HuH-7.5 (cell line): ENCODE measurements at regions not wholly inside any gene's neighbourhood (a gene's known extent, or its start where the extent isn't known, plus 50 kb on each side); places are given as distances from the start of the nearest gene placed in this dataset.

Source experiments
- DNase-seq: peaks from one replicate; pipeline ENCODE4 v3.0.0; 2011; ENCODE audit warnings: low spot score

DNA sequence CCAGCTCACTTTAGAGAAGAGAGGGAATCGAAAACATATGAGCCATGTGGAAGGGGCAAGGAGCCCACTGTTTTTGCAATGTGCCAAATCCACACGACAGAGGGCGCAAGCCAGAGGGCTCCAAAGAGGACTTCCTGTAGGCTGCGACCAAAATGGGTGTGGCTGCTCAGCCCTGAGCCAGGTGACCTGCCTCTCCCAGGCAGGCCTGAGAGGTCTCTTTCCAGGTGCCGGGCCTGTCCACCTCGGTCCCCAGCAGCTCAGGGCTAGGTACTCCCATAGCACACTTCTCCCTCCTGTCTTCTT, 153.8 kb downstream of the TTC32 start:
- no peak for DNase-seq

DNA sequence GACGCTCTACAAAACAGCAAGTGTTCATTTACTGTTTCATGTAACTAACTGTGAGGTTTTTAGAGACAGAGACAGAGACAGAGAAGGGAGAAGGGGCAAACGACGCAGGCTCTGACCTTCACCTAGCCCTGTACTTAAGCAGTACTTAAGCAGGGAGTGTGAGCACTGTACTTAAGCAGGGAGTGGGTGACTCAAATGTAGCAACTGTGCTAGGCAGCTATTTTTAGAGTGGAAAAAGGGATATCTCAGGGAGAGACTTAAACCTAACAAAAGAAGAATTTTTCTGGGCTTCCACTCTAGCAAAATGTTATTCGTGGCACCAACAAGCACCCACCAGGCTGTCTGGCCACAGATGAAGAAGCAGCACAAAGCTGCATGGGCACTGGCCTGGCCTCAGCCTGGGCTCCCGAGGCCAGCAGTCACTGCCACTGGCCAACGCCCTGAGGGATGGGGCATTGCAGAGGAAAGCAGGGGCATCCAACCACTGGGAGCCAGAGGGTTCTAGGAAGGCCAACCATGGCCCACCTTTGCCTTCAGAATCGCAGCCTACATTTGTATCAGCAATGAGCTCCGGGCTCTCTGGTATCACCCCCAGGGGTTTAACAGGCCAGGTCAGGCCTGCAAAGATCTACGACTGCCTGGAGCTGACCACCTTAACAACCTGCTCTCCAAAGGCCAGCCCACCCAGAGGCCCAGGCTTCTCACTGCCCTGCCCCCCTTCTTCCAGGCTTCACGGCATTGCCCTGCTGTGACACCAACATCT, 154.3 kb downstream of the TTC32 start:
- DNase-seq: no peak

DNA sequence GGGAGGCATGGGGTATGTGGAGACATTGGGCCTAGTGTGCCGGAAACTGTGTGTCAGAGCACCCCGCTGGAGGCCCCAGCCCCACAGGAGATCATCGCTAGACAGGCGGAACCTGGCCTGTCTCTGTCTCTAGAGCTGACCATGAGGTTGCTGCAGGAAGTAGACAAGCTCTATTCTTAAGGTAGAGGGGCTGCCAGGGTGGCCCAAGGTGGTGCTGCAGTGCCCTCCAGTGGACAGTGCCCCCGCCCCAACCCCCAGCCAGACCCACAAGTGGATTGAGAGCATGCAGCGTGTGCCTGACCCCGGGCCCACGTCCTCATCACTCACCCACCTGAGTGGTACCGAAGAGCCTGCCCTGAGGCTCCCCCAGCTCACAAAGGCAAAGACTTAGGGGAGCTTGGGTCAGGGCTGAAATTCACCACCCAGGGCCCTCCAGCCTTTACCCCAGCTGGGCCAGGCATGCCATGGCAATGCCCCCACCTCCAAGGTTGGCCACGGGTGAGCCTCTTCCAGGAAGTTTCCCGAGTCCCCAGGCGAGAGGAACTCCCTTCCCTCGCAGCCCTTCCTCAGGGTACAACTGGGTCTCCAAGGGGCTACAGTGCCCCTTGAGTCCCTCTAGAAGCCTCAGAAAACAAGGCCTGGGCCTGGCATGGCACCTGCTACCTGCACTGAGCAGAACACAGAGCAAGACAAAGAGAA, 155.0 kb downstream of the TTC32 start:
- DNase-seq: peak; percentile 36

DNA sequence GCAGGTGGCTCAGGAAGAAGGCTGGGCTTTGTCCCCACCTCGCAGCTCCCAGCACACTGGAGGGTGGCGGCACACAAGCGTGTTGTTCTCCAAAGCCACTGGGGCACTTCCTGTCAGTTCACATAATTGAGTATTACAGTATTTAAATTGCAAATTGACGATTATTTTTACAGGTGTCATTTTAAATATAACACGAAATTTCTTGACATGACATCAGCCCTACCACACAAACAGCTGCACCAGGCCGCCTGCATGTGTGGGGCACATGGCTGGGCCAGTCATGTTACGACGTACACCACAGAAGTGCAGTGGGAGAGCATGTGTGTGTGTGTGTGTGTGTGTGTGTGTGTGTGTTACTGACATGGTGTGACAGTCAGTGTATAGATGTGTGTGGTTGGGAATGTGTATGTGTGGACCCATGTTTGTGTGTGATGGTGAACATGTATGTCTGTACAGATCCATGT, 155.6 kb downstream of the TTC32 start:
- no peak for DNase-seq

DNA sequence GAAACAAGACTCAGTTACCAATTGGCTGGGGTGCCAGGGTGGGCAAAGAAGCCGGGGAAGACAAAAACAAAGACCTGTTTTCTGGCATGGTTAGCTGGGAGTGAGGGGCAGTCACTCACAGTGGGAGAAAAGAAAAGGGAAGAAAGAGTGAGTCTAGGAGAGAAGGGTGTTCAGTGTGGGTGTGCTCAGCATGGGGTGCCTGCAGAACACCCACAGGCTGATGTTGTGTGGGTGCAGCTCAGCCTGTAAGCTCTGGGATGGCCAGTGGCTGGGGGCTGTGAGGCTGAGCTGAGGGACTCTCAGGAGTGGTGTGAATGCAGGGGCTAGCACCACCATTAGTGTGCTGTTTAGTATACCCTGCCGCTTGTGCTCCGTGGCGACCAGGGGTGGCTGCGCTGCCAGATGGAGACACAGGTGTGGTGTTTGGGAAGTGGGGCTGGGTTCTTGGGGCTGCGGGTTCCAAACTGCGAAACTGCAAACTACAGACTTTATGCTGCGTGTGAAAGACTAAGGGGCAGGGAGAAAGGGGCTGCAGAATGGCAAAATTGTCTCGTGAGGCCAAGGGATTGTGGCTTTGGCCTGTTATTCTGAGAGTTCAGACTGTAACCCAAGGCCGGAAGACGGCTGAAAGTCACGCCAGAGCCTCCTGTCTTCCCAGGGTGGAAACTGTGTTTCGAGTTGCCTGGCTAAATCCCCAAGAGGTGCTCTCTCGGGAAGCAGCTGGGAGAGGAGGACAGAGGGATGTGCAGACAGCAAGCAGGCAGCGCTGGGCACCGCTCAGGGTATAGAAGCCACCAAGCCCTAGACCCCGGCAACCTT, 156.3 kb downstream of the TTC32 start:
- DNase-seq: no peak

DNA sequence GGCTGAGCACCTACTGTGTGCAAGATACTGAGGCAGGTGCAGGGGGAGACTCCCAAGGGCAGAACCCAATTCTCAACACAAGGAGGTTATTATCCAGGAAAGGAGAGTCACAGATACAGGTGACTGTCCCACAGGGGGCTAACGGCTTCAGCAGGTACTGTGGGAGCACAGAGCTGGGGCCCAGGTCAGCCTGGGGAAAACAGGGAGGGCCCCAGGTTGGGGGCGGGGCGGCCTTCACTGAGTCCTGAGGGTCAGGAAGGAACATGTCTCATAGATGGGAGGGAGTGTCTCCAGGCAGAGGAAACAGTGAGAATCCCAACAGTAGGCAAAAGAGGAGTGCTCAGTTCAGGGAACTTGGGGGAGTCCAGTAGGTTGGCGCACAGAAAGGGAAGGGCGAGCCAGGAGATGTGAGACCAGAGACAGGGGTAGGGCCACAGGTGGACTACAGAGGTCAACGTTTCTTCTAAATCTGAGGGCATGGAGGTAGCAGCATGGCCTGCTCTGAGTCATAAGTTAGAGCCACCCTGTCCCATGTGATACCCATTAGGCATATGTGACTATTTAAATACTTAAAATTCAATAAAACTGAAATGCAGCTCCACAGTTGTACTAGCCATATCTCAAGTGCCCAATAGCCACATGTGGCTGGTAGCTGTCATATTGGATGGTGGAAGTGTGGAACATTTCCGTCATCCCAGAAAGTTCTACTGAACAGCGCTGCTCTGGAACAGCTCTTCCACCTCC, 157.2 kb downstream of the TTC32 start:
- no peak for DNase-seq

DNA sequence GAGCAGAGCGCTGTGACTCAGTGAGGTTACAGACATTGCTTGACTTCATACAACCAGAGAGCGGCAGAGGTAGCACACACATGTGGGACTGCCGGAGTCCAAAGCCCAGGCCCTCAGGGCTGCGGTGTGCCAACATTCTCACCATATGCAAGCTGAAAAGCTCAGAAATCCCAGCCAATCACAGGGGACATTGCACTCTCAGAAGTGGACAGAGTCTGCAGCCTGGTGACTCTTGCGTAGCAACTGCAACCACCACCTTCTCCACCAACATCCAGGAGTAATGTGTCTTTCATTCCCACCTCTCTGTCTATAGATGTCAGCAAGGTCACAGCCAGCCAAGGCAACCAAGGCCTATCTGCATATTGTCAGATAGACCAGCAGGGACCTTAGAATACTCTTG, 158.1 kb downstream of the TTC32 start:
- DNase-seq: no peak

DNA sequence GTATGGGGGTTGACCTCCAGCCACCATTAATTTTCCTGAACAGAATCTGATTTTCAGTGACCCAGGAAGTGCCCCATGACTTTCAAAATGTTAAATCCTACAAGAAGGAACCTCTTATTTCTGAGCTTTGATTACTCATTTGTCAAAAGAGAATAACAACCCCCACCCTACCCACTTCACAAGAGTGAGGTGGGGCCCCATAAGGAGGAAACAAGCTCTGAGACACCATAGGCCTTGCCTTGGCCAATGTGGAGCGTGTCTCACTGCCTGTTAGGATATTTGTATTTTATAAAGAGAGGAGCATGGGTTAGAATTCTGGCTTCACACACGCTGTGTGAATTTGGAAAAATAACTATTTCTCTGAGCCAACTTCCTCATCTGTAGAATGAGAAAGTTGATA, 158.9 kb downstream of the TTC32 start:
- no peak for DNase-seq

DNA sequence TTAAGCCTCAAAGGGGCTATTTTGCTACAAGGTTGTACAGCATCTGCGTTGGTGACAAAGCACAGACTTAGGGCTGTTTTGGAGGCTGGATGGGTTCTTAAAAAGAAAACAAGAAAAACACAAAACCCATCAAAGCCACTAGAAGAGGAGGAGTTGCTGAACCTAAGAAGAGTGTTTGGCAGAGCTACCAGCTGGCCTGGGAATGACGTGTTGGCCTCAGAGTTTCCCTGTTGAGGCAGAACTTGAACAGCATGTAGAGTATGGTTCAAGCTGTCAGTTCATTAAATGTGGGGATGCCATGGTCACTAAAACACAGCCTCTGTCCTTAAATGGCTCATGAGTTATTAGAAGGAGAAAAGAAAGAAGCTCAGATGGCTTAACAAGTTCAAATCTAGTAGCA, 162.5 kb downstream of the TTC32 start:
- no peak for DNase-seq

DNA sequence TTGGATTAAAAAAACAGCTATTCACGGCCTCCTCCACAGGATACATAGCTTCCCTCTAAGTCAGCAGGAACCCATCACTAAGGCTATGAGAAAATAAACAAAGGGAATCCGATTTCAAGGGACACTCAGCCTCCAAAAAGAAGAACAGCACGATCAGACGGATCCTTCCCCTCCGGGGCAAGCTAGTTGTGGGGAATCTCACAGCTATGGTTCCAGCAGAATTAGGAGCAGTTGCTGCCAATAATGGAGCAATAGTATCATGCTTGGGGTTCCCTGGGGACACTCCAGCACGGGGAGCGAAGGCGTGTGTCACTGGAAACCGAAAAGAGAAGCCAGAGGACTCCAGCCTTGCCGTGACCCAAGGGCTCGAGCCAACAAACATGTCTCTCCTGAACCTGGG, 163.1 kb downstream of the TTC32 start:
- DNase-seq: no peak

DNA sequence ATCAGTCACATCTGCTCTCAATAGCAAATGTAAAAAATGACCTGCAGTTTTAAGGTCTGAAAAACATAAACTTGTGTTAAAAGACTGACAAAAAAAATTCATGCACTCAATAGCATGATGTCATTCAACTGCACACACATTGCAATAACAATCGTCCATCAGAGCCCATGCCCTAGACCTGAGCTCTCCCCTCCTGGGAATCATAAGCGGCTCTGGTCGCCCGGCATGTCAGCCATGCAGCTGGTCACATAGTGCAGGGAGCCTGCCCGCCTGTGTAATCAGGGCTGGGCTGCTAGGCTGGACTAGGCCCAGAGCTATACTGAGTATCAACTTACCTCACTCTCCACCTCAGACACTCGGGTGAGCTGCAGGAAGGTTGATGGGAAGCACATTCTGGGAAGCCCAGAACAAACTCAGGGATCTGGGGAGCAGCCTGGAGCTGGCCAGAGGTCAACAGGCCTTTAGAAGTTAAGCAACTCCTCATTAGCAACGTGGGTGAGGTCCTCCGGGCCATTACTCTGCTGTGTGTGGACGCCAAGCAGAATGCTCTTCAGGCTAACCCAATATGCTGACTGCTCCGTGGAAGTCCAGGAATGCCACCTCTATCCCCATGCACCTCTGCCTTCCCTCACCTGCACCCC, 165.5 kb downstream of the TTC32 start:
- no peak for DNase-seq

DNA sequence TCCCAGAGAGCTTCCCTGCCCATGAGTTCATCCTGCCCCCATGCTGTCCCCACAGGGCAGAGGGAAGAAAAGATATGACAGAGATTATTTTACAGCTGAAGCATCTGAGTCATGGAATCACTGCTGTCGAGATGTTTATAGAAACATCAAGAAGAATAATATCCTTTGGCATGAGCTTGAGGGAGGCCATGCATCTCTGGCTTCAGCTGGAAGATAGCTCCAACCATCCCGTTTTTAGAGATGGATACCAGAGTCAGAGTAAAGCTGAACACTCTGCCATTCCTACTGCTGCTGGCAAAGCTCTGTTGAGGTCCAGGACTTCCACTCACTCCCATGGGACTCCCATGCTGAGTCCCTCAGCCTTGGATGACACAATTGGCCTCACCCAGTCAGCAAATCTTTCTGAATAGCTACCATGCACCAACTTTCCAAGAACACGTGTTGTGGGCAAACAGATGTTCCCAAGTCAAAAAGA, 167.8 kb downstream of the TTC32 start:
- DNase-seq: no peak

DNA sequence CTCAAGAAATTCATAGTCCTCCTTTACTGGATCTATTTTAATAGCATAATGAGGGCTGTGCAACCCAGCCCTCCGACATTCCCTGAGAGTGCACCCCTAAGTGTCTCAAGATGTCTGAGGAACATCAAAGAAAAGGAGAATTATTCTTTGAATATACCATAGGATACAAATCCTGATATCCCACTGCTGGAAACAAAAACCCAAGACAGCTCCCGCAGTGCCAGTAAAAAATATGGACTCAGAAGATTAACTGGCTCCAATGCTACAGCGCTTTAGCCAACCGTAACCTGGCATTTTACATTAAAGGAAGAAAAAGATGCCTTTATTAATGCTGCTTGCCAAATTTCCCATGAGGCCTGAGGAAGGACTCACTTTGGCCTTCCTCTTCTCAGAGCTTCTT, 168.4 kb downstream of the TTC32 start:
- DNase-seq: no peak

DNA sequence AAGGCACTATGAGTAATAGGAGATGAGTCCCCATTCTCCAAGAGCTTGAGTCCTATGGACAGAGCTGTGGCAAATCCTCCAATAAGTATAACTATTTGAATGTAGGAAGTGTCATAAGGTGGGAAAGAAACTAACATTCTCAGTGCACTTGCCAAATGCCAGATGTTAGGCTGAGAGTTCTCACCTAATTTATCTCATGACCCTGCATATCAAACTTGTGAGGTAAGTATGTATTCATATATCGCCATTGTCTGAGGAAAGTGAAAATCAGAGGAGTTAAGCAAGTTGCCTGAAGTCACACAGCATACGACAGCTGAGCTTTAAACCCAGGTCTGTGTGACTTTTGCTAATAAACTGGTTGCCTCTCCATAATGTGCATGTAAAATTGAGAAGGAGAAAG, 169.5 kb downstream of the TTC32 start:
- no peak for DNase-seq

DNA sequence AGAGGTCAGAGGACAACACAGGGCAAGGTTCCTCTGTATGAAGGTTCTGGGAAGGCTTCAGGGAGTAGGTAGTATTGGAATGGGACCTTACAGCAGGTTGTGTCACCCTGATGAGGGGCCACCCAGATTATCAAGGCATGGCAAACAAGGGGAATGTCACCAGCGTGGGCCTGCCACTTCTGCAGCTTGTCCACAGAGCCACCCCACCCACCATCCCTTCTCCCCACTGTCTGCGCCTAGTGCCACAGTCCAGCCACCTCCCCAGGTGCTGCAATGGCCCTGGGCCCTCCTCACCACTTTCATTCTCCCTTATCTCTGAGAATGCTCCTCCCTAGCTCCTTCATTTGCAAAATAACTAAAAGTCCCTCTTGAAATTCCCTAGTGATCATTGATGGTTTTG, 170.3 kb downstream of the TTC32 start:
- no peak for DNase-seq

DNA sequence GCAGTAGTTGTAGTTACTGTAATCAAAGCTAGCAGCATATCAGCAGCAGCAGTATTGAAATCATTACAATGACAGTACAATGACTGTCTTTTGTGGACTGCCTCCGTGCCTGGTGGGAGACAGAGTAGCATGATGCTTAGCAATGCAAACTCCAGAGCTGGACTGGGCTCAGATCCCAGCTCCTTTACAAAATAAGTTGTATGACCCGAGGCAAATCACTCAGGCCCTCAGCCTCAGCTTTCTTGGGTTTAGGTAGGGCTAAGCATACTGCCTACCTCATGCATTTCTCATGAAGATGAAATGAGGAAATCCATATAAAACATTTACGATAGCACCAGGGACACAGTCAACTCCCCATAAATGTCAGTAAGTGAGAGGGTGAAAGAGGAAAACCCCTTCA, 170.7 kb downstream of the TTC32 start:
- DNase-seq: no peak

DNA sequence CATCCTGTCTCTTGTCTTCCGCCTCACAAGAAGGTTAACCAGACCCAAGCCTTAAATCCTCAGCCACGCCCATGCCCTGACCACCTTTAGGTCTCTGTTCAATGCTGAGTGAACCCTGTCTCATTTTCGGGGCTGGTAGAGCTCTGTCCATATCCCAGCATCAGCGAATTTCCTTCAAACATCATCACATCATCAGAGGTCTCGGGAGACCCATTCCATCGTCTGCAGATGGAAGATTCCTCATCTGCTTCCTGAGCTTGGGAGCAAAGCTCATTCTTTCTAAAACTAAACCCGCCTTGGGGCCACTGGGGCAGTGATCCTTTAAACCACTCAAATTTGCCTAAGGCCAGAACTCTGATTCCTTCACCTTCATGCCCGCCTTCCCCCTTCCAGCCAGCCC, 173.7 kb downstream of the TTC32 start:
- DNase-seq: no peak

DNA sequence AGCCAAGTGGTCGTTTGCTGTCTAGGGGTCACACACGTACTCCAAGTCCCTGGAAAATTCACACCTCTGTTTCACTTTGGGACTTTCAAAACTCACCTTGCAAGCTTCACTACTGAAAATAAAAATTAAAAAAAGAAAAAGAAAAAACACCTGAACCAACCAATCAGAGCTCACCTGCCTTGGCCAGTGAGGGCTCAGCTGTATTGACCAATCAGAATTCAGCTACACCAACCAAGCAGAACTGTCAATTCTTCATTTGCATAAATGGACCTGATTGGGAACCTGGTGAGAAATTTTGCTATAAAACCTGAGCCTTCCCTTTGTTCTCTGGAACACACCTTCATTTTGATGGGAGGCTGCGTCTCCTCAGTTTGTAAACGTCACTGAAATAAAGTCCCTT, 176.4 kb downstream of the TTC32 start:
- DNase-seq: no peak

DNA sequence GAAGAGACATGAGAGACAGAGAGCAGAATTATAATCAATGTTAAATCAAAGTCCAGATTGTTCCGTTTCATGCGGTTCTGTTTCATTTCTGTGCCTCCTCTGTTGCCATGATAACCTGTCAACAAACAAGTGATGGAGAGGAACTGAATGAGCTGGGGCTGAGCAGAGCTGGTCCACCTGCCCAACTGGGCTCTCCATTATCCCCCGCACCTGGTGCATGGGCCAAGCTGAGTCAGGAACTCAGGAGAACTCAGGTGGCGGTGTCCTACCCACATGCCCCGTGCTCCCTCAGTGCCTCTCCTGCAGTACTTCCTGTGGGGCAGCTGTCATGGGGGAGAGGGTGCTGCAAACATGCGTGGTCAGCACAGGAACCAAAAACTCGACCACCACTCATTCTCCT, 178.8 kb downstream of the TTC32 start:
- no peak for DNase-seq

DNA sequence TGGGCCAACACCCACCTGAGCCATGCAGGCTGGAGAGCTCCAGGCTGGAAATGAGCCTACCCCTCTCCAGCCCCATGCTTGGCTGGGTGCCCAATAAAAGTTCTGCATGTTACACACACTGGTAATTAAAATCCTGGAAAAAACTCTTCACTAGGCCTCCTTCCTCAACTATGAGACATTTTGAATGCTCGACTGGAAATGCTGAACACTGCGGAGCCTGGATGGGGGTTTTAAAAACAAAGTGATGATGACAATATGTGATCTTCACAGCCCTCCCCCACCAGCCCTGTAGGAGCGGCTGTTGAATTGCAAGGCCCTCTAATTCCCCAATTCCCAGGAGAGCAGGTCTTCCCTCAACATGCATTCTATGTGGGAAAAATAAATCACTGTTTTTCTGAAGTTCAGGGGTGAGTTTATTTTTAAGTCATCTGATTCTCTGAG, 179.2 kb downstream of the TTC32 start:
- DNase-seq: no peak

DNA sequence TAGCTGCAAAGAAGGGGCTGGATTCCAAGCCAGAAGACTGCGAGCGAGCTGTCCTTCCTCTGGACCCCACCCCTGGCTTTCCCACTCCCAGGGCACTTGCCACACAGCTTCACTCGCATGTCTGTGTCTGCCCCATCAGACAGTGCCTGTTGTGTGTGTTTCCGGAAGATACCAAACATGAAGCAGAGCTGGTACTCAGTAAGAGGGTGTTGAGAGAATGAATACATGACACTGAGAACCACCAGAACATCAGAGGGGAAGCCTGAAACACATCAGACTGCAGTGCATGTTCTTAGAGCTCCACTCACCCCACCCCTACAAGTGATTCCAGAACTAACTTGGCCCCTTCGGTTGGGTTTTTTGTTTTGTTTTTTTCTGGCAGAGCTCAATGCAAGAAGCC, 181.5 kb downstream of the TTC32 start:
- no peak for DNase-seq

DNA sequence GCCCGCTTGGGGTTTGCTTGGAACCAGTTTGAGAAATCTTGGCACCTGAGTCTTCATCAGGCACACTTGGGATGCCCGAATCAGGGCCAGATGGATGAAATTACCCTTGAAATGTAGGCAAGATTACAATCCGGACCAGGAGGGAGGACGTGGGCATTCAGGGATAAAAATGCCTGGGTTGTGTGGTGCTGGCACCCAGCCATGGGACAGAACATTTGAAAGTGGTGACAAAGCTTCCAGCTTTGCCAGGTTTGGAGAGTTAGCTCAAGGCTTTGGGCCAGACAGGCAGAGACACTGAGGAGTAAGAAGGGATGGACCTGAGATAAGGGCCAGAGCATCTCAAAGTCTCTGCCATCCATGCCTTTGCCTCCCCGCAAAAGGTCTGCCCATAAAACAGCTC, 182.2 kb downstream of the TTC32 start:
- no peak for DNase-seq
